ENCODE measurements at regions not wholly inside any gene's neighbourhood (a gene's known extent, or its start where the extent isn't known, plus 50 kb on each side); places are given as distances from the start of the nearest gene placed in this dataset.
"Not testable (repeated sequence)": the region's sequence is repeated elsewhere in the genome, so short reads cannot be mapped to it uniquely, and the experiment has no call there.

DNA sequence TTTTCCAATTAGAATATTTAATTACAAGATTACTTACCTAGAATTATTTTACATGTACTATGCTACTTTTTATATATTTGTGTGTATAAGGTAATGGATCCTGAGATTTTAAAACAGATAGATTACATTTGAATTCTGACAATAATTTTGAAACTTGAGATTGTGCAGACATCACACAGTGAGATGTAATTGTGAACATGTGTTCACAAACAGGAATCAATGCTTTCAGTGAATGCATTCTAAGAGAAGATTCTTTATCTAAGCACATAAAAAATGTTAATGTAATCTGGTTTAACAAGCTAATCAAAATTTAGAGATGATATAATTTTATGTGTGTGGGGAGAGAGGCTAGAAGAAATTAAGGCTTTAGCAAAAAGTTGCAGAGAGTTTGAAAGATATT is 1925.5 kb downstream of the ARAP2 start:
- no peak for DNase-seq (ENCODE audit: low spot score)

DNA sequence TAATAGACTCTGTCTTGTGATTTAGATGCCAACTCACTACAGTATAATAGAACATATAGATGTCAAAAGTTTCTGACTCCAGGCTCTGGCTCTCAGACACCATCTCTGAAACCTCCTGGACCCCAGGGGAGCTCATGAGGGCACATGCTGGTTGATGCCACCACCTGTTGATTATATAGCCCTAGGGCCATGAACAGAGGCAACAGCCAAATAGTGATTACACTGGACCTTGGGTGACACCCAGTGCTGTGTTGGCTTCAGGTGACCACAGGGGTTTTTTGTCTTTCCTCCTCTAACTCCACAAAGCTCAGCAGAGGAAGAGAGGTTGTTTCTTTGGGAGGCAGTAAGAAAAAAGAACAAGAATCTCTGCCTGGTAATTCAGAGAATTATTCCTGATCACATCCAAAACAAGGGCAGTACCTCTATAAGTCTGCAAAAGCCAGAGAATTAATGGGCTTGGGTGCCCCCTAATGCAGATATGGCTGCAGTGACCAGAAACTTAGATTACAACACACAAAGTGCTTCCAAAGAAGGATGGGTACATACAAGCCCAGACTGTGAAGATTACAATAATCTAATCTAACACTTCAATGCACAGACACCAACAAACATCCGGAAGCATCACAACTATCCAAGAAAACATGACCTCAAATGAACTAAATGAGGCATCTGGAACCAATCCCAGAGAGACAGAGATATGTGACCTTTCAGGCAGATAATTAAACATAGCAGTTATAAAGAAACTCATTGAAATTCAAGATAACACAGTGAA is 1920.6 kb downstream of the ARAP2 start:
- no peak for DNase-seq (ENCODE audit: low spot score)

DNA sequence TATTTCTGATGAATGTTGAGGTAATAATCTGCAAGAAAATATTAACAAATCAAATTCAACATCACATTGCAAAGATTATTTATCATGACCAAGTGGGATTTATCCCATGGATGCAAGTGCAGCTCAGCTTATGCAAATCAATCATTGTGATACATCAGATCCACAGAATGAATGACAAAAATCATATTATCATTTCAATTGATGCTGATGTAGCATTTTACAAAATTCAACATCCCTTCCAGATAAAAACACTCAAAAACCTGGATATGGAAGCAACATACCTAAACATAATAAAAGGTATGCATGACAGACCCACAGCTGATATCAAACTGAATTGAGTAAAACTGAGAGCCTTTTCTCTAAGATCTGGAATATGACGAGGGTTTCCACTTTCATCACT is 1915.4 kb downstream of the ARAP2 start:
- DNase-seq (ENCODE audit: low spot score): no peak

DNA sequence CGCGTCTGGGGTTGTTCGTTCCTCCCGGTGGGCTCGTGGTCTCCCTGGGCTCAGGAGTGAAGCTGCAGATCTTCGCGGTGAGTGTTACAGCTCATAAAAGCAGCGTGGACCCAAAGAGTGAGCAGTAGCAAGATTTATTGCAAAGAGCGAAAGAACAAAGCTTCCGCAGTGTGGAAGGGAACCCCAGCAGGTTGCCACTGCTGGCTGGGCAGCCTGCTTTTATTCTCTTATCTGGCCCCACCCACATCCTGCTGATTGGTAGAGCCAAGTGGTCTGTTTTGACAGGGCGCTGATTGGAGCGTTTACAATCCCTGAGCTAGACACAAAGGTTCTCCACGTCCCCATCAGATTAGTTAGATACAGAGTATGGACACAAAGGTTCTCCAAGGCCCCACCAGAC is 1909.2 kb downstream of the ARAP2 start:
- DNase-seq (ENCODE audit: low spot score): not testable (repeated sequence)

DNA sequence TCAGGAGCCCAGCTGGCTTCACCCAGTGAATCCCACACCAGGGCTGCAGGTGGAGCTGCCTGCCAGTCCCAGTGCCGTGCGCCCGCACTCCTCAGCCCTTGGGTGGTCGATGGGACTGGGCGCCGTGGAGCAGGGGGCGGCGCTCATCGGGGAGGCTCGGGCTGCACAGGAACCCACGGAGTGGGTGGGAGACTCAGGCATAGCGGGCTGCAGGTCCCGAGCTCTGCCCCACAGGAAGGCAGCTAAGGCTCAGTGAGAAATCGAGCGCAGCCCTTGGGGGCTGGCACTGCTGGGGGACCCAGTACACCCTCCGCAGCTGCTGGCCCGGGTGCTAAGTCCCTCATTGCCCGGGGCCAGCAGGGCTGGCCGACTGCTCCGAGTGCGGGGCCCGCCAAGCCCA is 1908.8 kb downstream of the ARAP2 start:
- not testable (repeated sequence) for DNase-seq (ENCODE audit: low spot score)

- DNase-seq (ENCODE audit: low spot score): no peak
These were observed 1881.7 kb downstream of the ARAP2 start for GRCh38 chr4:34362654-34363053.

GRCh38 chr4:34363842-34364241 is 1880.5 kb downstream of the ARAP2 start:
- DNase-seq (ENCODE audit: low spot score): no peak

DNA sequence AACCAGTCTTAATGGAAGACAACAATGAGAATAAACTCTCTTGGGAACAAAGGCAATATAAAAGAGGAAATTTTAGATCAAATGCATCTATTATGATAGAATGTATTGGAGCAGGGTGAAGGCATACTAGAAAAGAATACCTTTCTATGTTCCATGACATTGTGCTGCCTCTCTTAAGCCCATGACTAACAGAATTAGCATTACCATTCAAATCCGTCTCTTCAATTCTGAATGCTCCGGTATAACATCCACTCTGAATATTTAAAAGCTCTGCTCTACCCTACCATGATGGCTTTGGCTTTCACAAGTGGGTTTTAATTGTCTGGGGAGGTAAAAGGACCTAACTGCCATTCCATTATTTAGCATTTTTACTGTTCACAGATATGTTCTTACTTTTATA is 1878.4 kb downstream of the ARAP2 start:
- DNase-seq (ENCODE audit: low spot score): peak; percentile 3

- no peak for DNase-seq (ENCODE audit: low spot score)
These were observed 1872.6 kb downstream of the ARAP2 start for GRCh38 chr4:34371676-34372075.

DNA sequence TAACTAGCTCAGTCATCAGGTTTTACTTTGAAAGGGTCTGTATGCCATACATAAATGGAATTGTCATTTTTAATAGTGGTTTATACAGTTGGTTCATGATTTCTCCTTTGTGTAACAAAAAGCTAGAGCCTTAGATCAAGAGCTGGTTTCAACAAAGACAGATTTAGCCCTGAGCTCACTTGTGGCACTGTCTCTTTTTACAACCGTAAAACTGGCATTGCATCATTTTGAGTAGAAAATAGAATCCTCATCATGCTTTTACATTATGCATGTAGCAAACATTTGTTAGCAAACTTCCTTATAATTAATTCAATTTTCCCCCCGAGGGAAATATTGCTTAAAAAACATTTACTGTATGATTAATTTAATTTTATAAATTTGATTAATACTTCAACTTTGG is 1871.5 kb downstream of the ARAP2 start:
- DNase-seq (ENCODE audit: low spot score): no peak

GRCh38 chr4:34373456-34373855 is 1870.9 kb downstream of the ARAP2 start:
- no peak for DNase-seq (ENCODE audit: low spot score)

- no peak for DNase-seq (ENCODE audit: low spot score)
These were observed 1832.1 kb downstream of the ARAP2 start for GRCh38 chr4:34412233-34412632.

- no peak for DNase-seq (ENCODE audit: low spot score)
These were observed 1831.4 kb downstream of the ARAP2 start for GRCh38 chr4:34412911-34413310.

GRCh38 chr4:34417160-34417559 is 1827.2 kb downstream of the ARAP2 start:
- no peak for DNase-seq (ENCODE audit: low spot score)

DNA sequence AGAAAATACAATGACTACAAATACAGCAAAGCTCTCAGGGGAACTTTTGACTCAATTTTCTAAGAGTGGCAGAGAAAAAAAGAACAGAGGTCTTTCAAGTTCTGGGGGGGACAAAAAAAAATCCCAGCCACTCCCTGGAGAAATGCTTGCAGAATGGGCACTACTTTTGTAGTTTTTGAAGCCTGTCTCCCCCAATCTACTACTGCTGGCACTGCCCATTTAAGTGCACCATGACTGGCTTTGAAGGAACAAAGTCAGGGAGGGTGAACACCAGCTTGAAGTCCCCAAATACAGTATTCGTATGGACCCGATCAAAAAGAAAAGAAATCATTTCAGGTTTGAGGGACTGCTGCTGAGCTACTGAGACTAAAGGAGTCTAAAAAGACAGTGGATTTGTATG is 1824.4 kb downstream of the ARAP2 start:
- no peak for DNase-seq (ENCODE audit: low spot score)

GRCh38 chr4:34422472-34423175 is 1821.7 kb downstream of the ARAP2 start:
- DNase-seq (ENCODE audit: low spot score): no peak

GRCh38 chr4:34432706-34433105 is 1811.6 kb downstream of the ARAP2 start:
- DNase-seq (ENCODE audit: low spot score): no peak

DNA sequence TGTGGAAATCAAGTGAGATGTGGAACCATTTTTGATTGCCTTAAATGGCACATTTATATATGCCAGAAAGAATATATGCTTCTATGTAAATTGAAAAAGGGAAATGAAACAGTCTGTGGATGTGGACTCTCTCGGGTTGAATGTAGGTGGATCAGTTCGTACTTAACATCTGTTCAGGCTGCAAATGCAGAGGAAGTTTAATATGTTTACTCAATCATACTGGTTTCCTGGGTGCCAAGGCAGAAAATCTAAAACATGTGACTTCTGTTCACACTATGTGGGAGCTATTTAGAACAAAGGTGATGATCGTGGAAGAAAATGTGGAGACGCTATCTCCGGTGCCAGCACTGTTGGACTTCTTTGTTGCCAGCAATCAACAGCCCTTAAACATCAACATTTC is 1809.9 kb downstream of the ARAP2 start:
- DNase-seq (ENCODE audit: low spot score): not testable (repeated sequence)

DNA sequence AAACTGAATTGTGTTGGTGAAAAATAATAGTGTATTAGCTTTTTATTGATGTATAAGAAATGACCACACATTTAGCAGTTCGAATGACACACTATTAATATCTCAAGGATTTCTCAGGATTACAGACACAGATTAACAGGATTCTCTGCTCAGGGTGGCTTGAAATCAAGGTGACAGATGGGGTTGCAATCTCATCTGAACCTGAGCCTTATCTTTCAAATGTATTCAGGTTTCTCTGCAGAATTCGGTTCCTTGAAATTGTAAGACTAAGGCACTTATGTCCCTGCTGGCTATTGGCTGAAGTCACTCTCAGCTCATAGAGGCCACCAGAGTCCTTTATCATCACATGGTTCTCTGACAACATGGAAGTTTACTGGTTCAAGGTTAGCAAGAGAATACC is 1780.1 kb downstream of the ARAP2 start:
- DNase-seq (ENCODE audit: low spot score): no peak

DNA sequence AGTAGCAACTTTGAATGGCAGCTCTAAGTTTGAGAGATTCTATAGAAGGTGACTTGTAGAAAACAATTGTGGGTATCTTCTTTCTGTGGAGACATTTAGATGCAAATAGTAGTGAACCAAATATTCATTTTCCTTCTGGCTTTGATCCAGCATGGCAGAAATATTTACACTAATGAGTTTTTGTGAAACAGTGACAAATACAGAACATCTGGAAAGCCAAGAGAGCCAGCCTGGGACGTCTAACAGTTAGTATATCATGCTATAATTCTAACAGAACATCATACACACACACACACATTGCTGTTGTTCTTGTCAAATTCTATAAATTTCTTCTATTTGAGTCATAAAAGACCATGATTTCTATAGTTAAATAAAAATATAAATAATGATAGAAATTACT is 1777.9 kb downstream of the ARAP2 start:
- no peak for DNase-seq (ENCODE audit: low spot score)

GRCh38 chr4:34469516-34469915 is 1774.8 kb downstream of the ARAP2 start:
- DNase-seq (ENCODE audit: low spot score): no peak

- no peak for DNase-seq (ENCODE audit: low spot score)
These were observed 1759.1 kb downstream of the ARAP2 start for GRCh38 chr4:34485252-34485651.

GRCh38 chr4:34486461-34487363 is 1757.6 kb downstream of the ARAP2 start:
- no peak for DNase-seq (ENCODE audit: low spot score)

Measured in iPS-NIHi11 (cell line).